Neural cell (in vitro differentiated cells): ENCODE measurements at regions not wholly inside any gene's neighbourhood (a gene's known extent, or its start where the extent isn't known, plus 50 kb on each side); places are given as distances from the start of the nearest gene placed in this dataset.

Source experiments
- H2AFZ ChIP-seq: fragments of 200-600, 300-800 bp; sonication (generic), shearing (Covaris generic); 2 replicates; pipeline ENCODE4 v1.6.0; 2014; ENCODE audit warnings: low read depth, mild to moderate bottlenecking, antibody characterized with exemption, low read length, moderate library complexity
- H3F3A ChIP-seq: fragments of 200-600 bp; shearing (Covaris generic); 2 replicates; pipeline ENCODE4 v1.6.1; 2016; ENCODE audit warnings: mild to moderate bottlenecking, moderate library complexity, mixed read lengths, antibody characterized with exemption, low read length; ENCODE audit not compliant: insufficient read depth, poor library complexity, severe bottlenecking
- H3K27ac ChIP-seq: fragments of 200-600, 300-800 bp; sonication (generic), shearing (Covaris generic); 2 replicates; pipeline ENCODE4 v1.5.1; 2014; ENCODE audit warnings: mild to moderate bottlenecking, low read length, moderate library complexity
- H3K27me3 ChIP-seq: fragments of 300-800, 200-600 bp; sonication (generic), shearing (Covaris generic); 2 replicates; pipeline ENCODE4 v1.6.0; 2014; ENCODE audit warnings: mild to moderate bottlenecking, low read depth, low read length, moderate library complexity; ENCODE audit not compliant: insufficient read depth
- H3K36me3 ChIP-seq: fragments of 300-800, 200-600 bp; sonication (generic), shearing (Covaris generic); 2 replicates; pipeline ENCODE4 v1.5.1; 2014; ENCODE audit warnings: mild to moderate bottlenecking, antibody characterized with exemption, low read length, moderate library complexity; ENCODE audit not compliant: insufficient read depth
- H3K4me2 ChIP-seq: fragments of 300-800, 200-600 bp; sonication (generic), shearing (Covaris generic); 2 replicates; pipeline ENCODE4 v1.6.0; 2014; ENCODE audit warnings: mild to moderate bottlenecking, low read length
- H3K4me3 ChIP-seq: fragments of 300-800, 200-600 bp; sonication (generic), shearing (Covaris generic); 2 replicates; pipeline ENCODE4 v1.5.1; 2014; ENCODE audit warnings: mild to moderate bottlenecking, low read length, moderate library complexity
- H3K79me2 ChIP-seq: fragments of 200-600 bp; shearing (Covaris generic); replicated peaks from 2 replicates; pipeline ENCODE4 v1.6.0; 2014; ENCODE audit warnings: mild to moderate bottlenecking, low read length, moderate library complexity; ENCODE audit not compliant: insufficient read depth
- H3K9ac ChIP-seq: fragments of 300-800, 200-600 bp; sonication (generic), shearing (Covaris generic); 2 replicates; pipeline ENCODE4 v1.6.1; 2016; ENCODE audit warnings: mild to moderate bottlenecking, low read length, mixed read lengths
- H3K9me2 ChIP-seq: fragments of 200-600 bp; shearing (Covaris generic); 2 replicates; pipeline ENCODE4 v1.6.1; 2016; ENCODE audit warnings: mild to moderate bottlenecking, low read length, mixed read lengths; ENCODE audit not compliant: insufficient read depth
- H3K9me3 ChIP-seq: fragments of 200-600, 300-800 bp; sonication (generic), shearing (Covaris generic); 2 replicates; pipeline ENCODE4 v1.6.1; 2016; ENCODE audit warnings: mild to moderate bottlenecking, mixed run types, low read length, moderate library complexity, mixed read lengths
- H4K20me1 ChIP-seq: fragments of 200-600 bp; shearing (Covaris generic); 2 replicates; pipeline ENCODE4 v1.6.1; 2016; ENCODE audit warnings: mild to moderate bottlenecking, mixed run types; ENCODE audit not compliant: insufficient read depth
- CTCF ChIP-seq: fragments of 450-650 bp; IDR thresholded peaks from 2 replicates; pipeline ENCODE4 v1.5.1; 2014; ENCODE audit warnings: antibody characterized with exemption, mild to moderate bottlenecking, moderate library complexity; ENCODE audit not compliant: poor library complexity, severe bottlenecking
- EZH2 ChIP-seq: fragments of 200-600, 300-800 bp; shearing (Covaris generic), sonication (generic); IDR thresholded peaks from 2 replicates; pipeline ENCODE4 v1.6.1; 2014; ENCODE audit warnings: antibody characterized with exemption, low read length, borderline replicate concordance, mild to moderate bottlenecking; ENCODE audit not compliant: insufficient read depth, poor library complexity, severe bottlenecking
- MXI1 ChIP-seq: fragments of 450-650 bp; conservative IDR thresholded peaks from 2 replicates; pipeline ENCODE4 v1.6.1; 2014; ENCODE audit warnings: antibody characterized with exemption, mild to moderate bottlenecking; ENCODE audit not compliant: poor library complexity, severe bottlenecking
- RAD21 ChIP-seq: fragments of 450-650 bp; conservative IDR thresholded peaks from 2 replicates; pipeline ENCODE4 v1.6.1; 2014; ENCODE audit warnings: antibody characterized with exemption, mild to moderate bottlenecking, moderate library complexity
- REST ChIP-seq: IDR thresholded peaks from 2 replicates; pipeline ENCODE4 v1.6.1; 2012; ENCODE audit warnings: borderline replicate concordance
- SMC3 ChIP-seq: fragments of 450-650 bp; conservative IDR thresholded peaks from 2 replicates; pipeline ENCODE4 v1.6.1; 2014; ENCODE audit warnings: antibody characterized with exemption, mild to moderate bottlenecking, moderate library complexity; ENCODE audit not compliant: poor library complexity
- TAF1 ChIP-seq: IDR thresholded peaks from 2 replicates; pipeline ENCODE4 v1.6.1; 2012; ENCODE audit warnings: low read depth

DNA sequence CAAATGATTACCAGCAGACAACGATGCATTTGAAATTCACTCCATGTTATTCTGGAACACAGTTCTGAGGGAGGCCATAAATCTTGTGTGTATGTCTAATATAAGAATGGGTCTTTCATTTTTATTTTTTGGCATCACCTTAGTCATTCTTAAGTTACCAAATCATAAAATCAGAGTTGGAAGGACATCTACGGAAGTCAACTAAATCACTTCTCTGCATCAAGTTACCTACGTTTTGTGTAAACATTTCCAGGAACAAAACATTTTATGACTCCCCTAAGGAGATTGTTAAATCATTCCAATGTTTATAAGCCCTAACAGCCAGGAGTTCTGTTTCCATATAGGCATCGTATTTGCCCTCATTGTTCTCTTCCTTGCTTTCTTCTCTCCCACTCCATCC lies 378.2 kb downstream of the FAM170A start:
- H3K27ac ChIP-seq, result no peak overlapping the region
- TF ChIP-seq TAF1 (no peak), MXI1 (no peak), EZH2 (no peak), RAD21 (no peak), REST (no peak), SMC3 (no peak), CTCF (no peak)
- H2AFZ ChIP-seq, result no peak overlapping the region
- H3K79me2 ChIP-seq, result no peaks in the 10 kb centered on the region
- H3K9ac ChIP-seq, result no peak overlapping the region
- no peaks in the 10 kb centered on the region for H3K9me2 ChIP-seq
- no peaks in the 10 kb centered on the region for H3K9me3 ChIP-seq
- no peaks in the 10 kb centered on the region for H3K36me3 ChIP-seq
- H4K20me1 ChIP-seq, result no peaks in the 10 kb centered on the region
- no peak overlapping the region for H3K4me2 ChIP-seq
- no peaks in the 10 kb centered on the region for H3F3A ChIP-seq
- no peaks in the 10 kb centered on the region for H3K27me3 ChIP-seq
- no peak overlapping the region for H3K4me3 ChIP-seq

- Histone ChIP-seq H3K4me2 (no peak overlapping the region), H3K79me2 (no peaks in the 10 kb centered on the region), H3K9me3 (no peaks in the 10 kb centered on the region), H3K36me3 (no peaks in the 10 kb centered on the region), H3K27ac (no peak overlapping the region), H2AFZ (no peak overlapping the region), H3K27me3 (no peaks in the 10 kb centered on the region), H3K4me3 (no peak overlapping the region), H4K20me1 (no peaks in the 10 kb centered on the region), H3K9ac (no peak overlapping the region), H3F3A (no peaks in the 10 kb centered on the region), H3K9me2 (no peaks in the 10 kb centered on the region)
- TF ChIP-seq RAD21 (no peak), CTCF (no peak), EZH2 (no peak)
Measured at GRCh38 chr5:120012431-120012830, 383.1 kb downstream of the FAM170A start.
